HG03571 (cell line): ENCODE measurements at regions not wholly inside any gene's neighbourhood (a gene's known extent, or its start where the extent isn't known, plus 50 kb on each side); places are given as distances from the start of the nearest gene placed in this dataset.
"Not testable (repeated sequence)": the region's sequence is repeated elsewhere in the genome, so short reads cannot be mapped to it uniquely, and the experiment has no call there.

Experiments used
- ATAC-seq: cut with Tn5 transposase; IDR thresholded peaks from one replicate; pipeline ENCODE4 v1.9.1; 2021; ENCODE audit not compliant: unreplicated experiment

DNA sequence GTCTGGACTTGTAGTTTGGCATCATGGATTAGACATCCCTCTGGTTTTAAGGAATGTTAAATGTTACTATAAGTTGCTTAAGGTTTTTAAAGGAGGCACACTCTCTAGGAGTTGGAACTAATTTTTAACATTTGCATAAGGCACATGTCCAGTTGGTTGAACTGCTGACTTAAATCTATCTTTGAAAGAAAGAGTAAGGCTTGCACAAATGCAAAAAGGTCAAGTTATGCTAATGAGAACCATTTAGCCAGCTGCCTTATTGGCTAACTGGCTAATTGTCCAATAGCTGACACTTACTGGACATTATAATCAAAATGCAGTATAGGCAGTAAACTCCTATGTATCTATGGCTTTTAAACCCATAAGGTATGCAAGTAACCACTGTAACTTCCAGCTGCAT lies 206.1 kb upstream of the TTC29 start:
- ATAC-seq, result no peak

DNA sequence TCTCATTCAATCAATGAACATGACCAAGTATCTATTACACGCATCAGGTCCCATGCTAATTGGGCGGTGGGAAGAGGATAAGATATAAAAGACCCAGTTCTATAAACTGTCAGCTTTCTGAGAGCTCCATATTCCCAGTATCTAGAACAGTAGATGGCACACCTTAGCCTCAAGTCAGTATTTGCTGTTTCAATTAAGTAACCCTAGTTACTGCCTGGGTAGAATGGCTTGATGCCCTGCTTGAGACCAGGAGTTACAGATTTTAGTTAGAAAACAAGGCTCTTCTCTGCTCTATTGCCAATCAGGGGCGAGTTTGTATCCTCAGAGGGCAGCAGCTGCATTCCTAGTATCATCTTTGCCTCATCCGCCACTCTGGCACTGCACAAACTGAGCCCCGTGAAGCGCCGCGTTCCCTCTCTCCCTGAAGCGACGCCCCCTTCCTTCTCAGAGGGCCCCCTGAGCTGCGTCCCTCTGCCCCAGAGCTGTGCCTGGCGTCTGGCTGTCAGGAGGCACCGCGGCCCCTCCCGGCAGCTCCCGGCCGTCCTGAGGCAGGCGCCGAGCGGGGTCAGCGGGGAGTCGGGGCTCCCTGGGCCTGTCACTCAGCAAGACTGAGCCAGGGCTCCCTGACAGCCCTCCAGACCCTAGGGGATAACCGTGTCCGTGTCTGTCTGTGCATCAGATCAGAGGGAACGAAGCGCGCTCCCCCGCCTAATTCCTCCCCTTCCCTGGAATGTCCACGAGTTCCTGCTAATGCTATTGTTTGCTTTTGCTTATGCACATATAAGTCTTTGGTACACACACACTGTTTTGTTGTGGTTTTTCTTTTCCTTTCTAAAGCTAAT lies 212.4 kb upstream of the TTC29 start:
- no peak for ATAC-seq

GRCh38 chr4:147160908-147161513 lies 215.3 kb upstream of the TTC29 start:
- ATAC-seq, result peak; percentile 92

DNA sequence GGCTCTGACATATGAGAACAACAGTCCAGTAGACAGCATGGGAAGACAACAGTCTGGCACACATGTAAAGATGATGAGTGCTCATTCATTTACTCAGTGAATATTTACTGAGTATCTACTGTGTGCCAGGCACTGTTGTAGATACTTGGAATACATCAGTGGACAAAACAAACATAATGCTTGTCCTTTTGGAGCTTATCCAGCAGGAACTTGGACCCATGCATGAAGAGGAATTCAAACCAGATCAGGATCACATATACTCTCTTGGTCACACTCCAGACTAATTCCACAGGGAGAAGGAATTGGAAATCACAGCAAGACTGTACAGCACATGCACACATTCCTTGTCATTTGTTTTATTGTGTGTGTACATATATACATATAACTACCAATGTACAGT lies 217.6 kb upstream of the TTC29 start:
- no peak for ATAC-seq

DNA sequence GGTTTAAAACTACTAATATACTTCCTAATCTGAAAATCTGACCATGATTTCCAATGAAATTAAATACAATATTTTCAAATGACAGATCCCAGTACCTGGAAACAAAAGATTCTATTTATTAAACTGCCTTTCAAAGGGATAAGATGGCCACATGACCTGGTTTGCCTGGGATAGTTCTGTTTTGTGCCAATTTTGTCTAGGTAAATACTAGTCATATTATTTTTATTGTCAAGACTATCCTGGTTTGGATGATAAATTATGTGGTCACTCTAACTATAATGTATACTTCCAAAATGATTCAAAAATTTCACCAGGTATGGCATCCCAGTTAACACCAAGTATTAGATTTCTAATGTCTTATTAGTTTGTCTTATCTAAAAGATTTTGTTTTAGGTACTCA lies 222.5 kb upstream of the TTC29 start:
- not testable (repeated sequence) for ATAC-seq

DNA sequence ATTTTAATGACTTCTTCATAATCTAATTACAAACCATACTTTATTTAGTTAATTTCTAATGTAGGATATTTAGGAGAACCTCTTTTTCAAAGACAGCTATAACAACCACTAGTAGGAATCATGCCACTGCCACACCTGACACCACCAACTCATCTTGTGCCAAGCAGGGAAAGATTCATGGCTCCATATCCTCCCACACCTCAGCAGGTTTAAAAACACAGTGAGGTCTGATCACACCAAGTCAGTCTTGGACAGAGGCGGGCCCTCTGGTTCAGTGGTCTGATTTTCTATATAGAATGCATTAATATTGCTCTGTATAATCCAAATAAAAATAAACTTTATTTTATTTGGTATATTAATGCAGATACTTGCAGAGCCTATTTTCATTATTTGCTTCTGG lies 227.7 kb upstream of the TTC29 start:
- no peak for ATAC-seq

- ATAC-seq, result no peak
Measured at GRCh38 chr4:147173797-147174432, 228.3 kb upstream of the TTC29 start.

GRCh38 chr4:147174591-147174990 lies 228.9 kb upstream of the TTC29 start:
- ATAC-seq, result no peak

DNA sequence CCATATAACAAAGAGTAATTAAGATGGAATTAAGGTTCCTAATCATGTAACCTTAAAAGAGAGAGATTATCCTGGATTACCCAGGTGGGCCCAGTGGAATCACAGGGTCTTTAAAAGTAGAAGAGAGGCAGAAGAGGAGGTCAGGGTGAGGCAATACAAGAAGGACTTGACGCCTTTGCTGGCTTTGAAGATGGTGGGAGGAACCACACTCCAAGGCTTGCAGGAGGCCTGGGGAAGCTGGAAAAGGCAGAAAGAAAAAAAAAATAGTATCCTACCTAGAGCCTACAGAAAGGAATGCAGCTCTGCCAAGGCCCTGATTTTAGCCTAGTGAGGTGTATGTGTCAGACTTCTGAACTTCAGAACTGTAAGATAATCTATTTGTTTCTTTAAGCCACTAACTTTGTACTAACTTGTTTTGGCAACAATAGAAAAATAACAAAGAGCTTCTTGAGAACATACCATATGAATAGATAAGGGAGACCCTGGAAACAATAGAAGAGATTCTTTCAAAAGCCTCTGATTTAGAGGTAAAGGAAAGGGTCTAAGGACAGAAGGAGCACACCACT lies 229.9 kb upstream of the TTC29 start:
- ATAC-seq, result no peak

- ATAC-seq, result no peak
Measured at GRCh38 chr4:147182041-147182440, 236.4 kb upstream of the TTC29 start.

GRCh38 chr4:147192679-147193078 lies 247.0 kb upstream of the TTC29 start:
- ATAC-seq, result no peak

DNA sequence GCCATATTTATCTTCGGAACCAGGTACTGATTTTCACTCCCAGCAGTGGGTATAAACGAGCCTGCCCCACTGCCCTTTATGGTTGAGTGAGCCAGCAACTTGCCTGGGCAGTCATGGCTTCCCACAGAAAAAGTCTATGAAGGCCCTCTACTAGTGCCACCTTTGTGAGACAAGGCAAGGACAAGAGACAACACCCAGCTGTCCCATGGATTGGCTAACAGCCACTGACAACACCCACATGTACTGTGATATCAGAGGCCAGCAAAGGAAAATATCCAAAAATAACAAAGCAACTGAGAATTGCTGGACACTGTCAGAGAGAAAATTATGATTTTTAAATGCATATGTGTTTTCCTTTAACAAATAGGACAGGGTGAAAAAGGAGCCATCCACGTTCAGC lies 248.4 kb upstream of the TTC29 start:
- no peak for ATAC-seq

- ATAC-seq, result no peak
Measured at GRCh38 chr4:147194604-147195003, 248.9 kb upstream of the TTC29 start.

GRCh38 chr4:147195386-147195785 lies 249.7 kb upstream of the TTC29 start:
- no peak for ATAC-seq

GRCh38 chr4:147198411-147199051 lies 252.9 kb upstream of the TTC29 start:
- ATAC-seq, result no peak

GRCh38 chr4:147201016-147201415 lies 255.4 kb upstream of the TTC29 start:
- ATAC-seq, result no peak

DNA sequence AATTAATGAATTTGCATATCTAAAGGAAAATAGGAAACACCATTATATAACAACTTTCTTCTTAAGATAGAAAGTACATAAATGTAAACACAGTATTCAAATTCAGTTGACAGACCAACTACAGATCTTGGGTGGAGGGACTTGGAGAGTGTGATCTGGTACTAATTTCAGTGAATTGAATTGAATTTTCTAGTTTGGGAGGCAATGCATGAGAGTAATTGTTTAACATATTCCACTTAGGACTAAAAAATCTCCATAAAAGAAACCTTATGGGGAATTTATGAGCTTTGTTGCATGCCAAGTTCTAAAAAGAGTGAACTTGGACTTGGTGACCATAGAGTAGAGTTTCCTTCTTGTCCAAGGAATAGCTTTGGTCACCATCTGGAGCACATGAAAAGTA lies 261.1 kb upstream of the TTC29 start:
- no peak for ATAC-seq

DNA sequence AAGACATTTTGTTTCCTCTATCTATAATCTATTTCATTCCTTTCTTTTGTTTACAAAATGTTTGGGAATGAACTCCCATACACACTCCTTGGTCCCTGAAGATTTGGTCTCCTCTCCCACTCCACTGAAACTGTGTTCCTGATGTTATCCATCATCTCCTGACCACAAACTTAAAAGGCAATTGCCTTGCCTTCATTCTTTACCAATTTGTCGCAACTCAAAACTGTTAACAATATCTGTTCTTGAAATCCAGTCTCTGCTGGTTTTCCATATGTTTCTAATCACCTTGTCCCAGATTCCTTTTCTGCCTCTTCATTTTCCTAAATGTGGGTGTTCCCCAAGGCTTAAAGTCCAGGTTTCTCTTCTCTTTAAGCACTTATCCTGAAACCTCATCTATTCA lies 262.2 kb upstream of the TTC29 start:
- ATAC-seq, result no peak

DNA sequence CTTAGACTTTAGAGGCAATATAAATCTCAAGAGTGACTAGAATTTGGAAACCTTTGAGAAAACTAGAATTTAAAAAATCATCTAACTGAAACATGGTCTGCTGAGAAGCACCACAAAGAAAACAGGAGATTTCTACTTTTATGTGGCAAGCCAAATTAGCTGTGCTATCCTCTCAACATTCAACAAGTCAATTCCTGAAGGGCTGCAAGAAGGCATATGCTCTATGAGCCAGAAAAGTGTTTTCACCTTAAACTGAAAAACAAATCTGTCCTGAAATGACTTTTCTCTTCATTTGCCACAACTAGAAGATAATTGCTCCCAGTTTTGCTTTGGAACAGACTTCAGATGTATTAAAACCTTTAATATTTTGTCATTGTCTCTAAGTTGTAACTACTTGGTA lies 263.2 kb upstream of the EDNRA start:
- no peak for ATAC-seq

DNA sequence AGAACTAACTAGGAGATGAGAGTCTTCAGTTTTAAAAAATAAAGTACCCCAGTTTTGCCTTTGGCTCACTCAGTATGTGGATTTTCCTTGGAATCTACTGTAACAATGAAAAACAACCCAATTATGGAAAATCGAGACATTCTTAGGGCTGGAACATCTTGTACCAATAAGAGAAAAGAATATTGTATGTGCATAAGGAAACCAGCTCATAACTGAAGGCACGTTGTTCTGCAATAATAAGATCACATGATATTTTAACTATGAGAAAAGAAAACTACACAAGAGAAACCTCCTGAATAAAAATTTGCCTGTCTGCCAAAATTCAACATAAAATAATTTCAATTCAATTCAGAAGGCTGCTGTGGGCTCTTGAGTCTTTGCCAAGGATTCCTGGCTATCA lies 261.8 kb upstream of the EDNRA start:
- no peak for ATAC-seq

DNA sequence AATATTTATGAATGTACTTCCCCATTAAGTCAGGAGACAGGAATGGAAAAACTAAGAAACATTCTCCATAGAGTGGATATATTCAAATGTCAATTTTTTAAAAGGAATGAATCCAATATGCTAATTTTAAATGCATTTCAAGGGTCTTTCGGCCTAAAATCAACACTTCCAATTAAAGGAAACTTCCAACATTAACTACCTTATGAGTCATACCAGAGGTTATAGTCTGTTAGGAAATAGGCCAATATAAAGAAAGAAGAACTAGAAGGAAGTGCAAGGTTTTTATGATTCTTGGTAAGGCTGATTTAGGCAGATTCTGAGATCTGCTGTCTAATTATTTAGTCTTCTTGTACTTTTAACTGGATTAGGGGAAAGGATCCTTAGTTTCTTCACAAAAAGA lies 260.1 kb upstream of the EDNRA start:
- ATAC-seq, result no peak
